Liver (tissue), 3 donors: ENCODE measurements at regions not wholly inside any gene's neighbourhood (a gene's known extent, or its start where the extent isn't known, plus 50 kb on each side); places are given as distances from the start of the nearest gene placed in this dataset.

Experiments used
- CTCF ChIP-seq: fragments of 150-350 bp; IDR thresholded peaks from 2 replicates; pipeline ENCODE4 v1.5.1; 2017; ENCODE audit warnings: improper control_type of control experiment, low read depth, low read length; ENCODE audit not compliant: missing input control
- EGR1 ChIP-seq, 2 donors: IDR thresholded peaks; 2 replicates each; pipeline ENCODE4 v1.6.1; 2016 to 2018; ENCODE audit warnings: antibody characterized with exemption in 2 of 2, low read depth in 2 of 2
- RAD21 ChIP-seq, 2 donors: IDR thresholded peaks; 2 replicates each; pipeline ENCODE4 v1.6.1; 2016; ENCODE audit warnings: antibody characterized with exemption in 2 of 2, mild to moderate bottlenecking in 2 of 2
- REST ChIP-seq: IDR thresholded peaks from 2 replicates; pipeline ENCODE4 v1.6.1; 2016; ENCODE audit warnings: antibody characterized with exemption, mild to moderate bottlenecking
- RXRA ChIP-seq, 2 donors: IDR thresholded peaks; 2 replicates each; pipeline ENCODE4 v1.6.1; 2017 to 2018; ENCODE audit warnings: antibody characterized with exemption in 2 of 2, mild to moderate bottlenecking in 1 of 2
- SP1 ChIP-seq: IDR thresholded peaks from 2 replicates; pipeline ENCODE4 v1.6.1; 2018; ENCODE audit warnings: antibody characterized with exemption, mild to moderate bottlenecking
- TAF1 ChIP-seq: conservative IDR thresholded peaks from 2 replicates; pipeline ENCODE4 v1.6.1; 2016; ENCODE audit warnings: antibody characterized with exemption, mild to moderate bottlenecking
- TF ChIP-seq, protein P1 (sequence below): IDR thresholded peaks from 2 replicates; pipeline ENCODE4 v1.6.1; 2016; ENCODE audit warnings: antibody characterized with exemption
- donor health status: healthy.
- donor health status: healthy.

DNA sequence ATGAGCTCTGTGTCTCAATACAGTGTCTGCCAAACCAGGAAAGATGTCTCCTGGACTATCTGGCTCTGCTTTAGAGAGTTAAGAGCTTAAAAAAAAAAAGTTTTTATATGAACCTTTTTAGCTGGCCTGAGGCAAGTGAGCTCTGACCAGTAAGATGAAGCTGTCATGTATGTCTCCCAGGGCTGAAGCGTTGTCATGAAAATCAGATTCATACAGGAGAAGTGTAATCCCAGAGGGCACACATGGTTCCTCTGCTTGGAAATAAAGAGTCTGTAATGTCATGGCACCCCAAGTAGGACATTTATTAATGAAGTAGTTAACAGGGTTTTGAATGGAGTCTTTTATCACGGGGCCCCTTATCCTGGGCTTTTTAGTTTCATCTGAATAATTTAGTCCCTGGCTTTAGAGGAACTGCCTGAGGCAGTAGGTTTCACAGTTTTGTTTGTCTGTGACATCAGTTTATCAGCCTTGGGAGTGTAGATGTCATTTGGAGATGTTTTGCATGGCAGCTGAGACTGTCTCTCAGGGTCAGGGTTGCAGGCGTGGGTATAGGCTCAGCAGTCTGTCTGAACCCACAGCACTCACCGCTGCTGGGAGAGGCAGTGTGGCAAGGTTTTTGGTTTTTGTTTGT lies 223.3 kb downstream of the DIRAS2 start:
- TF ChIP-seq CTCF (no peak), TAF1 (no peak), REST (no peak), EGR1 (IDR thresholded peaks at IDR 0.05; ENCODE audit: low read depth in 2 of 2) (no peak), SP1 (no peak), RXRA (IDR thresholded peaks at IDR 0.05) (no peak), RAD21 (IDR thresholded peaks at IDR 0.05) (no peak)
- TF ChIP-seq, protein P1, sequence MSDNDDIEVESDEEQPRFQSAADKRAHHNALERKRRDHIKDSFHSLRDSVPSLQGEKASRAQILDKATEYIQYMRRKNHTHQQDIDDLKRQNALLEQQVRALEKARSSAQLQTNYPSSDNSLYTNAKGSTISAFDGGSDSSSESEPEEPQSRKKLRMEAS: no peak
